H9 (cell line): ENCODE measurements at regions not wholly inside any gene's neighbourhood (a gene's known extent, or its start where the extent isn't known, plus 50 kb on each side); places are given as distances from the start of the nearest gene placed in this dataset.

Experiments
- DNase-seq: peaks from one replicate; pipeline ENCODE4 v3.0.0-alpha.2; 2017
- H2AFZ ChIP-seq: one replicate; pipeline ENCODE4 v1.6.1; 2013; ENCODE audit warnings: mild to moderate bottlenecking, low read length, control low read depth, moderate library complexity
- H2AK5ac ChIP-seq: 2 replicates; pipeline ENCODE4 v1.6.1; 2013; ENCODE audit warnings: low read length, control low read depth, mixed read lengths; ENCODE audit not compliant: insufficient read length
- H2BK120ac ChIP-seq: one replicate; pipeline ENCODE4 v1.6.1; 2013; ENCODE audit warnings: low read depth, mild to moderate bottlenecking, low read length, control low read depth, inconsistent platforms; ENCODE audit not compliant: poor library complexity, severe bottlenecking
- H2BK12ac ChIP-seq: 2 replicates; pipeline ENCODE4 v1.6.1; 2013; ENCODE audit warnings: low read length, control low read depth, mixed read lengths, low read depth; ENCODE audit not compliant: insufficient read length
- H2BK15ac ChIP-seq: 2 replicates; pipeline ENCODE4 v1.6.1; 2013; ENCODE audit warnings: low read depth, low read length, control low read depth
- H2BK20ac ChIP-seq: one replicate; pipeline ENCODE4 v1.6.1; 2013; ENCODE audit warnings: low read depth, mild to moderate bottlenecking, low read length, control low read depth, inconsistent platforms; ENCODE audit not compliant: poor library complexity, severe bottlenecking
- H2BK5ac ChIP-seq: 2 replicates; pipeline ENCODE4 v1.6.1; 2013; ENCODE audit warnings: low read length, control low read depth, mixed read lengths; ENCODE audit not compliant: insufficient read length
- H3K14ac ChIP-seq: 2 replicates; pipeline ENCODE4 v1.6.1; 2013; ENCODE audit warnings: low read length, control low read depth; ENCODE audit not compliant: insufficient read depth
- H3K18ac ChIP-seq: 2 replicates; pipeline ENCODE4 v1.6.1; 2013; ENCODE audit warnings: low read depth, mild to moderate bottlenecking, mixed read lengths, low read length, control low read depth; ENCODE audit not compliant: insufficient read length
- H3K23ac ChIP-seq: 2 replicates; pipeline ENCODE4 v1.6.1; 2013; ENCODE audit warnings: low read length, control low read depth, mixed read lengths, low read depth; ENCODE audit not compliant: insufficient read length
- H3K23me2 ChIP-seq: 2 replicates; pipeline ENCODE4 v1.6.1; 2013; ENCODE audit warnings: low read depth, mild to moderate bottlenecking, mixed read lengths, low read length, control low read depth; ENCODE audit not compliant: insufficient read length, poor library complexity, severe bottlenecking
- H3K27ac ChIP-seq: 2 replicates; pipeline ENCODE4 v1.5.1; 2013; ENCODE audit warnings: low read length, control low read depth, mixed read lengths, low read depth; ENCODE audit not compliant: insufficient read length
- H3K27me3 ChIP-seq: 2 replicates; pipeline ENCODE4 v1.6.1; 2013; ENCODE audit warnings: low read length, control low read depth, inconsistent platforms; ENCODE audit not compliant: insufficient read depth
- H3K4ac ChIP-seq: 2 replicates; pipeline ENCODE4 v1.6.1; 2013; ENCODE audit warnings: low read depth, mild to moderate bottlenecking, control low read depth, inconsistent platforms, low read length, moderate library complexity
- H3K4me1 ChIP-seq: 2 replicates; pipeline ENCODE4 v1.6.1; 2013; ENCODE audit warnings: low read length, control low read depth, inconsistent platforms; ENCODE audit not compliant: insufficient read depth
- H3K4me2 ChIP-seq: 2 replicates; pipeline ENCODE4 v1.6.1; 2013; ENCODE audit warnings: low read length, control low read depth, mixed read lengths; ENCODE audit not compliant: insufficient read length, insufficient read depth
- H3K56ac ChIP-seq: 2 replicates; pipeline ENCODE4 v1.6.1; 2013; ENCODE audit warnings: low read depth, mild to moderate bottlenecking, mixed read lengths, low read length, control low read depth; ENCODE audit not compliant: insufficient read length
- H3K79me1 ChIP-seq: 2 replicates; pipeline ENCODE4 v1.6.1; 2013; ENCODE audit warnings: low read depth, mild to moderate bottlenecking, moderate library complexity, low read length, control low read depth, inconsistent platforms; ENCODE audit not compliant: insufficient read depth, poor library complexity, severe bottlenecking
- H3K79me2 ChIP-seq: 2 replicates; pipeline ENCODE4 v1.6.1; 2013; ENCODE audit warnings: low read length, control low read depth, inconsistent platforms; ENCODE audit not compliant: insufficient read depth
- H3K9ac ChIP-seq: 2 replicates; pipeline ENCODE4 v1.6.1; 2013; ENCODE audit warnings: low read length, control low read depth, mixed read lengths; ENCODE audit not compliant: insufficient read length; ENCODE audit errors: extremely low read depth
- H3K9me3 ChIP-seq: one replicate; pipeline ENCODE4 v1.6.1; 2013; ENCODE audit warnings: low read depth, low read length, inconsistent platforms; ENCODE audit not compliant: control insufficient read depth
- H3T11ph ChIP-seq: one replicate; pipeline ENCODE4 v1.6.1; 2013; ENCODE audit warnings: mild to moderate bottlenecking, low read length, control low read depth, inconsistent platforms
- H4K20me1 ChIP-seq: one replicate; pipeline ENCODE4 v1.6.1; 2013; ENCODE audit not compliant: control insufficient read depth, insufficient read length, insufficient read depth
- H4K5ac ChIP-seq: 2 replicates; pipeline ENCODE4 v1.6.1; 2013; ENCODE audit warnings: low read depth, mild to moderate bottlenecking, mixed read lengths, low read length, control low read depth; ENCODE audit not compliant: insufficient read length
- H4K8ac ChIP-seq: replicated peaks from 2 replicates; pipeline ENCODE4 v1.6.1; 2013; ENCODE audit warnings: low read length, control low read depth, mixed read lengths, low read depth; ENCODE audit not compliant: insufficient read length
- H4K91ac ChIP-seq: 2 replicates; pipeline ENCODE4 v1.6.1; 2013; ENCODE audit warnings: low read depth, mild to moderate bottlenecking, moderate library complexity, mixed read lengths, low read length, control low read depth; ENCODE audit not compliant: insufficient read length
- H3K27ac Mint-ChIP-seq, 3 experiments: 2 replicates in 2 of 3; 3 replicates in 1 of 3; pipeline ENCODE4 v1.8.0; 2020 to 2021; ENCODE audit warnings: mixed read lengths in 3 of 3, mild to moderate bottlenecking in 1 of 3, moderate library complexity in 1 of 3
- H3K27me3 Mint-ChIP-seq: 2 replicates; pipeline ENCODE4 v1.8.0; 2021; ENCODE audit warnings: low read depth, mild to moderate bottlenecking, moderate library complexity, mixed read lengths
- H3K36me3 Mint-ChIP-seq, 3 experiments: 2 replicates in 2 of 3; 3 replicates in 1 of 3; pipeline ENCODE4 v1.8.0; 2020 to 2021; ENCODE audit warnings: low read depth in 3 of 3, mixed read lengths in 3 of 3; ENCODE audit not compliant: insufficient read depth in 1 of 3
- H3K4me1 Mint-ChIP-seq, 2 experiments: 2 replicates each; pipeline ENCODE4 v1.8.0; 2020; ENCODE audit warnings: mixed read lengths in 2 of 2
- H3K4me3 Mint-ChIP-seq, 2 experiments: 2 replicates in 1 of 2; 3 replicates in 1 of 2; pipeline ENCODE4 v1.8.0; 2020 to 2021; ENCODE audit warnings: mild to moderate bottlenecking in 2 of 2, mixed read lengths in 2 of 2, moderate library complexity in 1 of 2
- H3K9me3 Mint-ChIP-seq, 2 experiments: 2 replicates in 1 of 2; 3 replicates in 1 of 2; pipeline ENCODE4 v1.8.0; 2020; ENCODE audit warnings: mild to moderate bottlenecking in 2 of 2, mixed read lengths in 2 of 2, moderate library complexity in 1 of 2
- CTCF ChIP-seq: fragments of 200-600 bp; sonication (generic); conservative IDR thresholded peaks from 3 replicates; pipeline ENCODE4 v1.8.0; 2021; ENCODE audit warnings: antibody characterized with exemption, mild to moderate bottlenecking
- WGBS: extraction: QIAGEN DNeasy Blood & Tissue Kit; methylation state at CpG from one replicate; pipeline ENCODE4 v1.1.7; 2013; ENCODE audit warnings: missing lambda C conversion rate, low lambda C conversion rate, mixed read lengths; ENCODE audit not compliant: insufficient read length; ENCODE audit errors: extremely low coverage; 5-methylcytosine and 5-hydroxymethylcytosine counted together

GRCh38 chr3:33958661-33959060, 160.2 kb downstream of the PDCD6IP start:
- Histone ChIP-seq H3K14ac (no peak overlapping the region), H2BK5ac (no peak overlapping the region), H3K4me2 (no peak overlapping the region), H3K9me3 (no peaks in the 10 kb centered on the region), H2AK5ac (no peak overlapping the region), H3K4me1 (peaks cover 7% of the 10 kb centered on the region; the same call in 1 of the 2 replicates), H2AFZ (no peak overlapping the region), H3K27ac (no peak overlapping the region), H3K56ac (no peak overlapping the region), H2BK12ac (no peak overlapping the region), H2BK20ac (no peak overlapping the region), H3K9ac (no peak overlapping the region), H3K23ac (no peak overlapping the region), H3K27me3 (no peaks in the 10 kb centered on the region), H2BK120ac (no peak overlapping the region), H3K18ac (no peak overlapping the region), H3K79me2 (no peaks in the 10 kb centered on the region), H4K20me1 (no peaks in the 10 kb centered on the region), H2BK15ac (no peak overlapping the region), H3T11ph (no peak overlapping the region), H4K5ac (no peak overlapping the region), H4K8ac (no peak overlapping the region), H3K79me1 (no peaks in the 10 kb centered on the region), H4K91ac (no peak overlapping the region), H3K4ac (no peak overlapping the region), H3K23me2 (no peaks in the 10 kb centered on the region)
- Mint-ChIP-seq H3K4me3 (no peak overlapping the region), H3K36me3 (no peaks in the 10 kb centered on the region), H3K27me3 (no peaks in the 10 kb centered on the region), H3K27ac (no peak overlapping the region), H3K4me1 (peaks cover 8 to 9% of the 10 kb centered on the region in 2 experiments), H3K9me3 (no peaks in the 10 kb centered on the region)
- no peak for TF ChIP-seq CTCF
- no peak for DNase-seq
- no CpG with 5 or more reads among the region's 1 CpG for WGBS
